ENCODE measurements at regions not wholly inside any gene's neighbourhood (a gene's known extent, or its start where the extent isn't known, plus 50 kb on each side); places are given as distances from the start of the nearest gene placed in this dataset.
"Not testable (repeated sequence)": the region's sequence is repeated elsewhere in the genome, so short reads cannot be mapped to it uniquely, and the experiment has no call there.

DNA sequence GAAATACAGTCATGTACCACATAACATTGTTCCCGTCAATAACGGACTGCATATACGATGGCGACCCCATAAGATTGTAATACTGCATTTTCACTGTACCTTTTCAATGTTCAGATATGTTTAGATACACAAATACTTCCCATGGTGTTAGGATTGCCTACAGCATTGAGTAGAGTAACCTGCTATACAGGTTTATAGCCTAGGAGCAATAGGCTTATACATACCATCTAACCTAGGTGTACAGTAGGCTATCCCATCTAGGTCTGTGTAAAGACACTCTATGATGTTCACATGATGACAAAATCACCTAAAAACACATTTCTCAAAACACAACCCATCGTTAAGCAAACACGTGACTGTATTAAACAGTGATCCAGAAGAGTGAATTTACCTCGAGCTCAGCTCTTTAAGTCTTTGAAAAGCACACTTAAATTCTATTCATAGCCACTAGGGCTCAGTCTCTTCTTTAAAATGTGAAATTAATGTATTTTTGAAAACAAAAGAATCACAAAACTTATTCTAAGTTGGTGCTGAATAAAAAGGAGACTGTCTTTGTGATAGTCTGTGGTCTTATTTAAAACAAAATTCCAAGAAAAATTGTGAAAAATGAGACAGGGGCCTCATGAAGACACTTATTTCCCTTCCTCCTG is 239.1 kb upstream of the ARID2 start:
- no peak for DNase-seq

DNA sequence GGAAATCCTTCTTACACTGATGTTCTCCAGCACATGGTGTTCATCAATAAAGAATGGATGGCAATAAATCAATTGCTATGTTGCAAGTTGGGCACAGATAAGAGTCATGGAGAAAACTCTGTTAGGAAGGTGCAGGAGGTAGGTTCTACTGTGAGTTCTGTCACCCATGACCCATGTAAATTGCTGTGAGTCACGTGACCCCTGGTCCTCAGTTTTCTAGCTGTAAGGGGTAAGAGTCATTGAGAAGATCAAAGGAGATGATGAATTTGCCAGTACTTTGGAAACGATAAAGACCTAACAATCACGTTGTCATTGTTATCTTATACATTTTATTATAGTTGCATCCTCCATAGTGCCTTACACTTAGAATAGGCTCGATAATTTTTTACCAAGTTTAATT is 235.2 kb upstream of the ARID2 start:
- DNase-seq = no peak

DNA sequence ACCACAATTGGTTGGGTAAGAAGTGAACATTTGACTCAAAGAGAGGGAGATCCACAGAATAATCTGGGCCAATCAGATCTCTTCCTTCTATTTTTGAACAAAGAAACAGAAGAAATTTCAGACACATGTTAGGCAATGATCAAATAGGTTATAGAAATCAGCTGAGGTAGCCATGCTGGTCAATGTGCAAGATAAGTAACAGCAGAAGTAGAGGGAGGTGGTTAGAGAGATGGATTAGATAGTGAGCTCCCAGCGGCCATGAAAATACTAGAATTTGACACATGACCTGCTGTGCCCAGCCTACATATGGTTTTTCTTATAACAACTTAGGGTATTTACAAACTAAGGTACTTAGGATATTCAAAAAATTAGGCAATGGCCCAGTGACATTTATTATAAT is 230.9 kb upstream of the ARID2 start:
- no peak for DNase-seq

DNA sequence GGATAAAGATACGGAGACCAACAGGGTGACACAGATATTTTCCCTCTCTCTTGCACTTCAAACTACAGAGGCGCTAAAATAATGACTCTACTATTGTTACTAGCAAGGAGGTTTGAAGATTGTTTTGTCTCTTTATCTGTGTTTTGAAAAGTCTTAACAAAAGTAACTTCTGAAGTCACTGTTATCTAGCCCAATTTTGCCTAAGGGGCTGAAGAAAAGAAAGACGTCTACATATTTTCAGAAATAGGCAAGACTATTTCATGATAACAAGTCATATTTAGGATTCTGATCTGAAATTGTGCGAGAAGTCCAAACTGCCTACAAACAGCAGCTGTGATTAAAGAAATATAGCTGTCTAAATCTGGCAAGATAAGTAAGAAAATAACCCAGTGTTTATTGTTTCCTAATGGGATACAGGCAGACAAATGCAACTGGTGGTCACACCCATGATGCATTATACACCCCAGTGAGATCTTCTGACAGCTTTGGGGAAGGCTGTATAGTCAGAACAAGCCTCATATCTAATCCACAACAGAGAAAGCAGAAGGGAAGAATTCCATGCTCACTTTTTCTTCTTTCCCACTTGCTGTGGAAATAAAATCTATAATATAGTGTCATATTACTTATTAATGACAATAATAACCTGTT is 226.9 kb upstream of the ARID2 start:
- no peak for DNase-seq

DNA sequence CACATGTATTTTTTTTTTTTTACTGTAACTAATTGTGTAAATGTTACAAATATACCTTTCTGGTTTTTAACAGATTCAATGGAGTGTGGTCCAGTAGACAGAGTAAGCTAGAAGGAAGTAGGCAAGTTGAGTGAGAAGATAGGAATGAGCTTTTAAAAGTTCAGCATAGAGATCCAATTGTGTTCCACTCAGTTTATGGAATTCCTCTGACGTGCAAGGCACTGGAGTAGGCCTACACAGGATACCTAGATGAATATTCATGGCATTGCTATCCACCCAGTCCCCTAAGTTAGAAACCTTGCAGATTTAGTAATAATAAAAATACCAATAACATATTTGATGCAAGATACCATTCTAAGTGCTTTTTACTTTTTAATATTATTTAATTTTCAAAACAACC is 225.6 kb upstream of the ARID2 start:
- no peak for DNase-seq

DNA sequence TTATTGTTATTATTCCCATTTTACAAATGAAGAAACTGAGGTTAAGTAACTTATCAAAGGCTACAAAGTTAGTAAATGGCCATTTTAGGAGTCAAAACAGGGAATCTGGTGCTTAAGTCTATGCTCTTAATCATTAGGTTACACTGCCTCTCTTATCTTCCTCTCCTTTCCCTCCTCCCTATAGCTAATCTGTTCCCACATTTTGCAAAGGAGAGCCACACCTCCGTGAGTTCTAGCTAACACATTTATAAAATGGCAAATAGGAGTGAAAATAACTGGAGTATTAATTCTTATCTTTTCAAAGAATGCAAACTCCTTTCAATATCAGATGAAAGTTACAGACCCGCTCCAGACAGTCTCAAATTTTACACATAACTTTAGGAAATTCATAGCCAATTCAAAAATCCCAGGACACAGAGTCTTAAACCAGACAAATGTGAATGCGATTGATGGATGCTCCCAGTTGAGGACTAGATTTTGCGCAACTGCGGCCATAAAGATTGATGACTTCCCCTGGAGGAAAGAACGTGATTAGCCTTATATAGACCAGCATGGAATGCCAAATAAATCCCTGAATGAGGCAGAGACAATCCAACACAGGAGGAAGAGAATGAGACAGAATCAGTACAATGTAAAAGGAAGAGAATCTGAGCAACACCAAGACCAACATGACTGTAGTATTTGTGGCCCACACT is 225.0 kb upstream of the ARID2 start:
- DNase-seq = no peak

DNA sequence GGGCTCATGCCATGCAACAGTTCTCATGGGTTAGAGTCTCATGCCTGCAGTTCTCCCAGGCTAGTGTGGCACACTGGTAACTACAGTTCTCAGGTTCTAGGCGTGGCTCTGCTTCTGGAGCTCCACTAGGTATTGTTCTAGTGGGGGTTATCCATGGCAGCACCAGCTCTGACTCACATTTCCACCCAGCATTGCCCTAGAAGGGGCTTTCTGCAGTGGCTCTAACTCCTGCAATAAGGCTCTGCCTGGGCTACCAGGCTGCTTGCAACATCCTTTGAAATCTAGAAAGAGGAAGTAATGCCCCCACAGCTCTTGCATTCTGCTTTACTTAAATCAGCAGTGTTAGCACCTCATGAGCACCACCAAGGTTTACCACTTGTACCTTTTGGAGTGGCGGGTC is 220.3 kb upstream of the ARID2 start:
- no peak for DNase-seq

DNA sequence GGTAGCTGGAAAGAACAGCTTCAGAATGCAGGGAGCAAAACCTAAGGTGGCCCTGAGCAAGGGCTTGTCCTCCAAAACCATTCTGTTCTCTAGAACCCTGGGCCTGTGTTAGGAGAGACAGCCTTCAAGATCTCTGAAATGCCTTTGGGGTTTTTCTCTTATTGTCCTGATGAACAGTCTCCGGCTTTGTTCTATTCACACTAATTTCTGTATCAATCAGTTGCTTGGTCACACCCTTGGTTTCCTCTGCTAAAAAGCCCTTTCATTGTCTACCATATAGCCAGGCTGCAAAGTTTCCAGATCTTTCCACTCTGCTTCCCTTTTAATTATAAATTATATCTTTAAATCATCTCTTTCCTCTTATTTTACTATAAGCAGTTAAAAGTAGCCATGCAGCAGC is 219.9 kb upstream of the ARID2 start:
- no peak for DNase-seq

DNA sequence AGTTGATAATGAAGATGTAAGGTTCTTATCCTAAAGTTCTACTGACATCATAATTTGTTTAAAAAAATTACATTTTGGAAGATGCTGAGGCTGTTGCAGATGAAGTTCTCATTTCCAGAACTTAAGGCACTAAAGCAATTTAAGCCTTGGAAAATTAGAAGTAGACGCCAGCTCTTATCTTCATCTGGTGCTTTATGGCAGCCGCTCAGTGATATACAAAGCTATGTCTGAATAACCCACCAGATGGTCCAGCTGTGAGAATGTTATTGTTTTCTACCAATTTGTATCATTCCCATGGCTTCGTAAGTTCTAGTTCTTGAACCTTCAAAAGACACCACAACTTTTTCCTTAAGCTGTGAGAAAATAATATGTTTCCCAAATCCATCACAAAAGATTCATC is 212.1 kb upstream of the ARID2 start:
- DNase-seq = no peak

DNA sequence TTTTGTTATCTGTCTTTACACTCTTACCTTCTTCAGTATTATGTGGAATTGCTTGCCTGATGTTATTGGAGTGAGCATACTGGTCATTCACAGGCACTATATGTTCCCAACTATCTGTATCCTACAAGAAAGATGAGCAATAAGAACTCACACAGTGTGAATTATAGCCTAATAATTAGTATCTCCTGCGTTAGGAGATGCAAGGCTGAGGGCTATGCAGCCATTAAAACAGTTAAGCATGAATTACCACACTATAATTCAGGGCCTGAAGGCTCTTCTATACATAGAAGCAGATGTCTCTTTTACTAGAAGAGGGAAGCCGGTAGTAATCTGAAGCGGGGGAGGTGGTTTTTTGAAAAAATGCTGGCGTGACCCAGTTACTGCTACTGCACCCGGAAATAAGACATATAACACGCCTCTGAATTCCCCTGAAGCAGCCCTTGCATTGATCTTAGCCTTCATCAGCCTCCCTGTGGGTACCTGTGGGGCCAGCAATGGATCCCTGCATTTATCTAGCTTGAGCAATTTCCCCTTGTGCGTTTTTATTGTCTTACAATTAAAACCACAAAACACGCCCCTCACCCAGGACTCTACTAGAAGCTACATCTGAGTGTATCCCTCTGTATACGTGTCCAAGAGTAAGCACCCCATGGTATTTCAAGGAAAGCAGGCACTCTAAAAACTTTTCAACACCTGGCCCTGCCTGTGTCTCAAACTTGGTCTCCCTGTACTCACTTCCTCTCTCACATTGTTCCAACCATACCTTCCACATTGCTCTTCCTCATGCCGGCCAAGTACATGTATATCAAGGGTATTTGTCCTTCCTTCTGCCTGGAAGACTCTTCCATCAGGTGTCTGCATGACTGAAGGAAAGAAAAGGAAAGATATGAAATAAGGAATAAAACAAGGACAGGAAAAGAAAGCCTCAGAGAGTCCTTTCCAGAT is 210.9 kb upstream of the ARID2 start:
- DNase-seq = no peak

DNA sequence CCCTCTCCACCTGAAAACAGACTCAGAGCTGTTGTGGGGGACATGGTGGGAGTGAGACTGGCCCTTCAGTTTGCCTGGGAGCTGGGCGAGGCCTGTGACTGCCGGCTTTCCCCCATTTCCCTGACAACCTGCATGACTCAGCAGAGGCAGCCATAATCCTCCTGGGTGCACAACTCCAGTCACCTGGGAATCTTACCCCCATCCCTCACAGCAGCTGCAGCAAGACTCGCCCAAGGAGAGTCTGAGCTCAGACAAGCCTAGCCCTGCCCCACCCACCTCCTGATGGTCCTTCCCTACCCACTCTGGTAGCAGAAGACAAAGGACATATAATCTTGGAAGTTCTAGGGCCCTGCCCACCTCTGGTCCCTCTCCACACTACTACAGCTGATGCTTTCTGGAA is 207.3 kb upstream of the ARID2 start:
- DNase-seq = no peak

DNA sequence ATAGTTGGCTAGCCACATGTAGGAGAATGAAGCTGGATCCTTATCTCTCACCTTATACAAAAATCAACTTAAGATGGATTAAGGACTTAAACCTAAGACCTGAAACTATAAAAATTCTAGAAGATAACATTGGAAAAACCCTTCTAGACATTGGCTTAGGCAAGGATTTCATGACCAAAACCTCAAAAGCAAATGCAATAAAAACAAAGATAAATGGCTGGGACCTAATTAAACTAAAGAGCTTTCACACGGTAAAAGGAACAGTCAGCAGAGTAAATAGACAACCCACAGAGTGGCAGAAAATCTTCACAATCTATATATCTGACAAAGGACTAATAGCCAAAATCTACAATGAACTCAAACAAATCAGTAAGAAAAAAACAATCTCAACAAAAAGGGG is 202.7 kb upstream of the ARID2 start:
- DNase-seq = not testable (repeated sequence)

DNA sequence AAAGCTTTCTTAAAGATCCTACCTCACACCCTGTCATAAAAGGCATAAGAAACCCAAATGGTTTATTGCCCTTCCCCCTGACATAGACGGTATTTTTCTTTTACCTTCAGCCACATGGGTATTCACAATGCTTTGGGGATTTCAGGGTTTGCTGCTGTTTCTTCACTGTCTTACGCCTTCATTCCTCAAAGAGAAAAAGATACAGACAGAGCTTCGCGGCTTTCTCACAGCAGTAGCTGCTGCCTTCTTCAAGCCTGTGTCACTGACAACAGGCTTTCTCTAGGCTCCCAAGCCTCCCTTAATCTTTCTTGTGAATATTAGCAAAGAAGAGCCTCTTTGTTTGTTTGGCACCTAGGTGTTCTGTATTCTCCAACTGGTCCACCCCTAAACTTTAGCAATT is 197.4 kb upstream of the ARID2 start:
- DNase-seq = no peak

DNA sequence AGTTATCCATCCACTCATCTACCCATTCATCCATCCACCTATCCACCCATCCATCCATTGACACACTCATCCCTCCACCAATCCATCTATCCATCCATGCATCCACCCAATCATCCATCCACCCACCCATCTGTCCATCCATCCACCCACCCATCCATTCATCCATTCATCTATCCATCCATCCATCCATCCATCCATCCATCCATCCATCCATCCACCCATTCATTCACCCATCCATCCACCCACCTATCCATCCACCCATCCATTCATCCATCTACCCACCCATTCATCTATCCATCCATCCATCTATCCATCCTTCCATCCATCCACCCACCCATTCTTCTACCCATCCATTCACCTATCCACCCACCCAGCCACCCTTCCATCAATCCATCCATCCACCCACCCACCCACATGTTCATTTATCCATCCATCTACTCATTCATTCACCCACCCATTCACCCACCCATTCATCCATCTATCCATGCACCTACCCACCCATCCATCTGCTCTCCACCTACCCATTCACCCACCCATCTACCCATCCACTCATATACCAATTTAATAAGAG is 193.8 kb upstream of the ARID2 start:
- no peak for DNase-seq

DNA sequence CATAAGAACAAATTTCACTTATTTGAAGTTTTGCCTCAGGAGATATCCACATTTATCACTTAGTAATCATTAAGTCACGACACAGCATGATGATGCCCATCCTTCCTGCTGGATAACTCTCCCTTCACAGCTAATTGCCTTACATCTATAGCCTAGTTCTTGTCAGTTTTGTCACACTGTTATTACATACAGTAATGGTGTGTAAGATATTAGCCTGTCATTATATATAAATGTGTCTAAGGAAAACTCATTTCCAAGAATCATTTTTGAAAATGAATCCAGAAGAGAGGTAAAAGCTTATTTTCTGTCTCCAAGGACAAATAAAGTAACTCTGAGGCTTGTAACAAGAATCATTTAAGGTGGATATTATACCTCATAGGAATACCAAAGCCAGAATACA is 193.2 kb upstream of the ARID2 start:
- DNase-seq = no peak

DNA sequence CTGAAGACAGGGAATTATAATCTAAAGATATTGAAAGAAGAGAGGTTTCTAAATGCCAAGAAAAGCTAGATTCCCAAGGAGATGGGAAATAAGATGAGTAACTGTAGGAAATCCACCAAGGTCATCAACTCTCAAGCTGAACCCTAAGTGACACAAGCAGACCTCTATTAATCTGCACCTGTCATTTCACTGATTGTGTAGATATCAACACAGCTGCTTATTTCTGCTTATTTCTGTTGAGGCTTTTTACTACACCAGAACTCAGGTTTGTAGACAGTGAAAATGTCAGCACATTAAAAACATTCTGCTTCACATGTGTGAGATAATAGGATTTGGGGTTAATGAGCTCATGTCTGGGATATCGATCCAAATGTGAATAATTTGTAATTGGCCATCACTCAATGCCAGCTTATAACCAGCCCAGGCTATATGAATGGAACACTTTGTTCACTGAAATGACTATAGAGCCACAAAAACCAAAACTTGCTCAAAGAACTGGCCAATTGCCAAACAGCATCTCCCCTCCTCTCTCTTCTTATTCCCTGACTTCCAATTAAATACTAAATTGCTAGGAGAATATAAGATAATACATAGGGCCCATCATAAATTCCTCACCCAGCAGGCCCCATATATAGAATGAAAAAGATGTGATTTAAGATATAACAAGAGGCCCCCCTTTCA is 188.7 kb upstream of the ARID2 start:
- no peak for DNase-seq

DNA sequence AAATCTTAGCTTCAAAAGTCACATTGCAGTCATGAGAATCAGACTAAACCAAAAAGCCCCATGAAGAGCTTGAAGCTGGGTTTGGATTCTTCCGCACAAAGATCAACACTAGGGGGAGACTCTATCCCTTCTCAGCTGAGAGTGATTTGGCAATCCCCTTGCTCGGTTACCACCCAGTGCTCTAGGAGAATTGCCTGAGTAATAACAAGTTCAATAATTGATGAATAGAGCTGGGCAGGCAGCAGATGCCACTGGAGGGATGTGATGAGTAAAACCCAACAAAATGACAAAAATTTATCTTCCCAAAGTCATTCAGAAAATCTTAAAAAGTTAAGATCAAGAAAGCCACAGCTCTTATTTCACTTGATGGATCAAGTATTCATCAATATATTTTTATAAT is 185.6 kb upstream of the ARID2 start:
- DNase-seq = peak in 1 of 2 experiments; percentile 17

DNA sequence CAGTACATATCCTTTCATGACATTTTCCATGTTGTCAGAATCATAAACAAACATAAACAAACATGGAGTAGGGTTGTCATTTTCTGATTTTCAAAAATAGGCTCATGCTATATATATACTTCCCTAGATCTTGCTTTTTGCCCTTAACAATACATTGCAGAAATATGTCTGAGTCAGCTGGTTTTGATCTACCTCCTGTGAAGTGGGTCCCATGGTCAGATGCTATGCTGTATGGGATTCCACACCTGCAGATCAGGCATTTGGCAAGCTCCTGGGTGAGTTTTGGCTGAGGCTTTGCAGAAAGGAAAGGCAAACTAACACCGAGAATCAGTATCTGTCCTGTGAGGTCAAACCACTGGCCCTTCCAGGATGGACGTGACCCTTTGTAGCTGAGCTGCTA is 183.0 kb upstream of the ARID2 start:
- DNase-seq = no peak

DNA sequence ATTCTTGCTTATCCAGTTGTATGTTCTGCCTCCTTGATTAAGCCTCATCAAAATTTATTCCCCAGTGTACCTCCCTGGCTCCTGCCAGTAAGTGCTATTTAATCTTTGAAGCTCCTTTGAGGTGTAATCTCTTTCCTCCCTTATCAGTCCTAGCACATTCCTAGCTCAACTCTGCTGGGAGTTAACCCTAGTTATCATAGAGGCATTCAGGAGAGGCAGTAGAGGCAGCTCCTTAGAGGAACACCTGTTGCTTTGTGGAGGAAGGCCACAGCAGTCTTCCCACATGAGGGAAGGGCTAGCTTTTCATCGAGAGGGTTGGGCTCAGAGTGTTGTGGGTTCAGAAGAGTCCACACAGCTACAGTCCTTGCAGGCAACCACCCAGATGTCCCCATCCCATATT is 182.4 kb upstream of the ARID2 start:
- DNase-seq = no peak

DNA sequence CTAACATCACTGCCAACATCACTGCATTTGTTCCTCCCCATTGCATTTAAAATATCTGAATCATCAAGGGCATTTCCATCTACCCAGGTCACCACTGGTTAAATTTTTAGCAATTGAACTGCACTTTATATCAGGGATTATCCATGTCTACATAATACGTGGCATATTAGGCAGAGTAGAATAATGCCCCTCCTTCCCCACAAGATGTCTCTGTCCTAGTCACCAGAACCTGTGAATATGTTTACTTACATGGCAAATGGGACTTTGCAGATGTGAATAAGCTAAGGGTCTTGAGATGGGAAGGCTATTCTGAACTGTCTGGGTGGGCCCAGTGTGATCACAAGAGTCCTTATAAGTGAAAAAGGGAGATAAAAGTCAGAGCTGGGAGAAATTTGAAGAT is 181.7 kb upstream of the ARID2 start:
- no peak for DNase-seq

DNA sequence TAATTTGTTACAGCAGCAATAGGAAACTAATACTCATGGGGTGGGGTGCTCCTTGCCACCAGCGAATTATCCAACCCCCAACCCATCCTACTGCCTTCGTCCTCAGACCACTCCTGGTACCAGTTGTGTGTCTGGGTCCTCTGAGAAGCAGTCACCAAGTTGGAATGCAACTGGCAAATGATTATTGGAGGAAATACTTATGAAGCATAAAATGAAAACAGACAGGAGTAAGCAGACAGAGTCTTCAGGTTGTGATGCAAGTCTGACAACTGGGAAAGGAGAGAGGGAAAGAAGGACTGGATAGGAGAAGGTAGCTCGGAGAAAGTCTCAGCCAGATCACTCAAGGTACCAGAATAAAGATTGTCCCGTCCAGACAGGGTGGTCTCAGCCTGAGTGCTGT is 181.1 kb upstream of the ARID2 start:
- DNase-seq = no peak

DNA sequence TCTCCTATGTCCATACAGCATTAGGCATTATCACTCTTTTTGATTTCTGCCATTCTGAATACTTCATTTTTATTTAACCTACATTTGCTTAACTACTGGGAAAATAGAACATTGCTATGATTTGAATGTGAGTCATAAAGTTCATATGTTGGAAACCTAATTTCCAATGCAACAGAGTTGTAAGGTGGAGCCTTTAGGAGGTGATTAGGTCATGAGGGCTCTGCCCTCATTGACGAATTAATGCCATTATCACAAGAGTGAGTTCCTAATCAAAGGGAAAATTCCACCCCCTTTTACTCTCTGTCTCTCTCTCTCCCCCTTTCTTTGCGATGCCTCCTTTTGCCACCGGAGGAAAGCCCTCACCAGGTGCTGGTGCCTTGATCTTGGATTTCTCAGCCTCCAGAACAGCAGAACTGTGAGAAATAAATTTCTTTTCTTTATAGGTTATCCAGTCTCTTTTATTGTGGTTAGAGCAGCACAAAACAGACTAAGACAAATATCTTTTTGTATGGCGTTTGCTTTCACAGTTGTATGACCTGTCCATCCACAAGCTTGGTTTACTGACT is 180.1 kb upstream of the ARID2 start:
- no peak for DNase-seq
